ENCODE measurements at regions not wholly inside any gene's neighbourhood (a gene's known extent, or its start where the extent isn't known, plus 50 kb on each side); places are given as distances from the start of the nearest gene placed in this dataset.
"Not testable (repeated sequence)": the region's sequence is repeated elsewhere in the genome, so short reads cannot be mapped to it uniquely, and the experiment has no call there.

- DNase-seq = no peak
Observed at GRCh38 chr3:25844891-25845290, 55.0 kb downstream of the OXSM start.

GRCh38 chr3:25846282-25846681 lies 56.4 kb downstream of the OXSM start:
- DNase-seq = no peak

GRCh38 chr3:25849091-25849490 lies 59.2 kb downstream of the OXSM start:
- no peak for DNase-seq

- DNase-seq = no peak
Observed at GRCh38 chr3:25849641-25850385, 59.9 kb downstream of the OXSM start.

- DNase-seq = not testable (repeated sequence)
Observed at GRCh38 chr3:25851693-25852259, 61.9 kb downstream of the OXSM start.

- DNase-seq = no peak
Observed at GRCh38 chr3:25854214-25854613, 64.3 kb downstream of the OXSM start.

GRCh38 chr3:25854635-25855034 lies 64.7 kb downstream of the OXSM start:
- no peak for DNase-seq

GRCh38 chr3:25855266-25855784 lies 65.4 kb downstream of the OXSM start:
- DNase-seq = no peak

GRCh38 chr3:25856902-25857518 lies 67.1 kb downstream of the OXSM start:
- DNase-seq = peak; percentile 59

- no peak for DNase-seq
Observed at GRCh38 chr3:25861566-25861965, 71.7 kb downstream of the OXSM start.

- DNase-seq = no peak
Observed at GRCh38 chr3:25863011-25863415, 73.1 kb downstream of the OXSM start.

GRCh38 chr3:25863416-25863959 lies 73.6 kb downstream of the OXSM start:
- no peak for DNase-seq

GRCh38 chr3:25870452-25870851 lies 80.6 kb downstream of the OXSM start:
- DNase-seq = no peak

GRCh38 chr3:25872200-25872877 lies 82.4 kb downstream of the OXSM start:
- DNase-seq = no peak

- DNase-seq = no peak
Observed at GRCh38 chr3:25883492-25883891, 93.6 kb downstream of the OXSM start.

GRCh38 chr3:25884981-25885380 lies 95.1 kb downstream of the OXSM start:
- no peak for DNase-seq

- no peak for DNase-seq
Observed at GRCh38 chr3:25885544-25885943, 95.7 kb downstream of the OXSM start.

- no peak for DNase-seq
Observed at GRCh38 chr3:25887907-25888306, 98.0 kb downstream of the OXSM start.

- no peak for DNase-seq
Observed at GRCh38 chr3:25888892-25889524, 99.1 kb downstream of the OXSM start.

GRCh38 chr3:25889525-25889917 lies 99.6 kb downstream of the OXSM start:
- no peak for DNase-seq

- DNase-seq = no peak
Observed at GRCh38 chr3:25894101-25894500, 104.2 kb downstream of the OXSM start.

GRCh38 chr3:25895031-25895430 lies 105.1 kb downstream of the OXSM start:
- DNase-seq = no peak

GRCh38 chr3:25895443-25895842 lies 105.6 kb downstream of the OXSM start:
- no peak for DNase-seq

Data from CD4-positive, alpha-beta T cell treated with Interleukin-10 for 1 hour (primary cell).